NOMO-1 treated with DMSO at 0.1 percent for 48 hours (cell line): ENCODE measurements at regions not wholly inside any gene's neighbourhood (a gene's known extent, or its start where the extent isn't known, plus 50 kb on each side); places are given as distances from the start of the nearest gene placed in this dataset.

ENCODE experiments used
- DNase-seq: peaks from one replicate; lab custom pipeline; 2025; ENCODE audit not compliant: unreplicated experiment; lab: John Stamatoyannopoulos, UW

DNA sequence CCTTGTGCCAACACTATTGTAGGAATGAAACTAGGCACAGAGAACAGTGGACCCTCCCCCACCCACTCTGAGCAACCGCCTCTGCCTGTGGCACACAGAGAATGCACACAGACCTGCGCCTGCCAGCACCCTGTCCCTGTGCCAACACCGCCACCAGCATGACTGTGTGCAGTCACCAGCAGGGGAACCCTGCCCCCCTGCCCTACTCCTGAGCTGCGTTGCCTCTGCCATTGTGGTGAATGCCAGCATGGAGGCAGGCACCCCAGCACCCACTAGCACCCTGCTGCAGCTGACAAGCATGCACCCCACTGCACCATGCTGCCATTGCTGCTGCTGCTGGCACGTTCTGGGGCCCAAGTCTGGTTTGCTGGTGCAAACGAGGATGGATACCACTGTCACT is 94.4 kb upstream of the PRLR start:
- no peak for DNase-seq

DNA sequence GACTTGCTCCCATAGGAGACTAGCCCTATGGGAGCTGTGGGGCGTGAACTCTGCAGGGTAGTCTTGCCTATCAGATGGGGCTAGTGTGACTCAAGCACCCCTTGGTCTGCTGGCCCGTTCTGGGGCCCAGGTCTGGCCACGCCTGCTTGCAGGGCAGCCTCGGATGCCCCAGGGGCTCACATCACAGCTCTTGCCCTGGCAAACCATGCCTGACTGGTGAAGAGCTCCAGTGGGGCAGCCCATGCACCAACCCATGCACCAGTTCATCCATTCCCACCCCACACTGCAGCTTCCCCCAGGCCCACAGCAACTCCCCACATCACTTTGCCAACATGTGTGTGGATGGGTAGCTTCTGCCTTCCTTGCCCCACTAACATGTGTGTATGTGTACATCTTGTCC is 93.9 kb upstream of the PRLR start:
- DNase-seq, result no peak

DNA sequence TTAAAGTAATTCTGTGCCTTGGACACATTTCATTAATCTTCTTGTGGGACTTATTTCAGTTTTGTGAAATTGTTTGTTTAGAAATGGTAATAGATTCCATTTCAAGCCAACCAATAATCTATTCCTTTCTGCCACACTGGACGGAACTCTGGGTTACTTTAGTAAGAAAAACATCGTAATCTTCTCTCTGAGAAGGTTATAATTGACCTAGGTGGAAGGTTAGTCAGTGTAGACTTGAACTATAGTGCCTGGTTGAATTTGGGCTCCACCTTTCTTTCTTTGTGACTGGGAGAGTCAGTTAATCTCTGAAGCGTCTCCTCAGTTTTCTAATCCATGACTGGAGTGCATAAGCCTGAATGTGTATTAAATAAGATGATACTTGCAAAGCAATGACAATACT is 89.7 kb upstream of the PRLR start:
- no peak for DNase-seq

DNA sequence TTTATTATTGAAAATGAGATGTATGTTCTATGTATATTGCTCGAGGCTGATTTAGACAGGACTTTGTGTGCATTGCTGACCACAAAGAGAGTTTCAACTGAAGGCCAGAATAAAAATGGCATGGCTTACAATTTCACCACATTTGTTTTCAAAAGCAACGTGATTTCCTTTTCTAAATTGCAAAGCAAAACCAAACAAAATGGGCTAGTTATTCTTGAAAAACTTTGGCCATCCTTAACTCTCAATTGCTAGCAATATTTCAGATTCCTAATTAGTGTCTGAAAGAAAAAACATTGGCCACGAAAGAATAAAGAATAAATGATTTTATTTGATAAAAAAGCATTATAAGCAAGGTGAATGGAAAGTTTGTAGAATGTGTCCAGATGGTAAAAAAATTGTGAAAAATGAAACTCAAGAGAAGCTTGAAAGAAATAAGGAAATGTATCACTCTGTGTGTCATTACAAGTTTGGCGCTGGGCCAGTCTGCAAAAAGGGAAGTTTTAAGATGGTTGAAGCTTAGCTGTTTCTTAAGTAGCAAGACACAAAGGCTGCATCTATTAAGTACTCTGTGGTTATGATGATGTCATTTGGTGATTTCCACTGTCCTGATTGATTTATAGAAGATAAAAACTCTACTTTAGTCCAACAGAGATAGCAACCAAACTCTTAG is 89.2 kb upstream of the PRLR start:
- peak; percentile 100 for DNase-seq

DNA sequence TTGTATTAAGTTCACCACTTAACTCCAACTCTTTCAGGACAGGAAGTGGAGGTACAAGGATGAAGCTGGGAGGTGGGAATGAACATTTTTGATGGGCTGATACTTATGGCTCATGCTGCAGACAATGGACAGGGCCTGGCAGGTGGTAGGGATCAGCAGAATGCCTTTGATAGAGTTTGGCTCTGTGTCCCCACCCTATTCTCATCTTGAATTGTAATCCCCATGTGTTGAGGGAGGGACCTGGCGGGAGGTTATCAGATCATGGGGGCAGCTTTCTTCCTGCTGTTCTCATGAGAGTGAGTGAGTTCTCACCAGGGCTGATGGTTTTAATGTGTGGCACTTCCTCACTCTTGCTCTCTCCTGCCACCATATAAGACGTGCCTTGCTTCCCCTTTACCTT is 87.3 kb upstream of the PRLR start:
- DNase-seq, result no peak

DNA sequence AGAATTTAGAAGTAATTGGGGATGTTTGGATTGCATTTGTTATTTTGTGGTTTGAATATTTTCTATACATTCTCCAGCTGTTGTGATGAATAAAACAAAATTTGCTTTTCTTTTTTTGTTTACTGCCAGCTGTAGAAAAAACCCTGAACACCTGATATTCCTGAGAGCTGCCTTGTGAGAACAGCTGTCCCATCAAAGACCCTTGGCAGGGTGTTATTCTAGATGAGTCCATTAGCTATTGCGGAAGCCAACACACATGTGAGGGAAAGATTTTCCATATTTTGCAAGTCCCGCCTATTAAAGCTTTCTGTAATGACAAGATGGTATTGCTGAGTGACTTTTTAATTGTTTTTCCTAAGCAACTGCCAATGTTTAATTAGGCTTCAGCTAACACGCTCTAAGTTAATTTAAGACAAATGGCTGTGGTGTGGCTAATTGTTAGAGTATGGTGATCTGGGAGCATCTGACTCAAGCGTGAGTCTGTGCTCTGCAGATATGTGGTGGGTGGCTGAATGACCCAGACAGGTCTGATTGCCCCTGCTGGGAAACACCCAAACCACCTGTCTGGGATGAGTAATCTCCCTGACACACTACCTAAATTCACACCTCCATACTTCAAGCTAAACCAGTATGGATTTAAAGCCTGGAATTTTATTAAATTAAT is 86.5 kb upstream of the PRLR start:
- DNase-seq, result peak; percentile 46

DNA sequence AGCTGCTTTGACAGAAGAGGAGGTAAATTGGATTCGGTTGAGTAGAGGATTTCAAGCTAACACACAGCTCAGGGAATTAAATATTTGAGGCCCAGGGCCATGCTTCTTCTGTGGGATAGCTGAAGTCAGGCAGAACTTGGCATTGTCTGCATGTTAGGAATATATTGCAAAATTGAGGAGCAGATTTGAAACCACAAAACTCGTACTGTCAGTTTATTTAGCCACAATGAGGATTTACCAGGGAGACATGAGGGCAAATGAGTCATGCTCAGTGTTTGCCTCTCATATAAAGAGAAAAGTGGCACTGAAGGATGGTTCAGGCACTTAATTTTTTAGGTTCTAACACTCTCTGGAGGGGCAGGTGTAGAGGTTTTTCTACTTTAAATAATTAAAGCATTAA is 83.0 kb upstream of the PRLR start:
- peak; percentile 90 for DNase-seq

DNA sequence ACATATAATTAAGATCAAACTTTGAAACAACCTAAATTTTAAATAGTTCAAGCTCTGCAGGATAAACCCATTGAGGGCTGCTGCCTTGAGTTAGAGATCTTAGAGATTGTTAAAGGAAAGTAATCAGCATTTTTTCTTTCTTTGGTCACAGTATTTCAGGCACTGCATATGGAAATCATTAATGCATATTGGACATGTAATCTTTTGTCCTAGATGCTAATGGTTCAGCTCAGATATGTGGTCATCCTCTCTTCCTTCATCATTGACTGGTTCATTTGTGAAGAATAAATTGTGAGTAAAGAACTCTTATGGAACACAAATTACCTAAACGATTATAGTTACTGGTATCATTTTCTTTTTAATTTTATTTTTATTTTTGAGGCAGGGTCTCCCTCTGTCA is 82.0 kb upstream of the PRLR start:
- no peak for DNase-seq

DNA sequence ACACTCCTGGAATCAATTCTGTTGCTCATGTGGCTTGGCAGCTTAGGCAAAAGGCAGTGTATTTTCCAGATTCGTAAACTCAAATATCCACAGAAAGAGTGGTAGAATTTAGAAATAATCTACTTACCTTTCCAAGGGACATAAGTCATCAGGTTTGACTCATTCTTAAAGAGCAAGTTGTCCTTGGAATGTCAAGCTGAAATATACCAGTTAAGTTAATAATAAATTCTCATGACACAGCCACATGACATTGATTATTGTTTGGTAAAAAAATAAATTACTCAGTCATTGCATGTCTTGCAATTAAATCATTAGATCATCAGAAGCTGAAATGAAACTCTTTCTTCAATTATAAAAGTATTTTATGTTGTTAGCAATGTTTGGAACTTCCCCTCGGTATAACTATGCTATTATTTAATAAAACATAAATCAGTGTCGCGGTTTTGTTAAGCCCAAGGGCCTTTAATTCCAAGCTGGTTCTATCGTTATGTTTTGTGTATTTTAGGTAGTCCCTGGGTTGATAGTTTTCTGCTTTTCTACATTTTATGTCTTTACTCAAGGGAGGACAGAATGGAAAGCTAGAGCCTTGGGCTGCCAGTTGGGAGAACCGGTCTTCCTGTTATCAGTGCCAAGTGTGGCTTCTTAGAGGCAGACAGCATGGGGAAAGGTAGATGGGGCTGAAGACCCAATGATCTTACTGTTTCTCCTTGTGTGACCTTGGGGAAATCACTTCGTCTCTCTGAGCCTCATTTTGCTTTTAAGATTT is 79.3 kb upstream of the PRLR start:
- DNase-seq, result no peak

DNA sequence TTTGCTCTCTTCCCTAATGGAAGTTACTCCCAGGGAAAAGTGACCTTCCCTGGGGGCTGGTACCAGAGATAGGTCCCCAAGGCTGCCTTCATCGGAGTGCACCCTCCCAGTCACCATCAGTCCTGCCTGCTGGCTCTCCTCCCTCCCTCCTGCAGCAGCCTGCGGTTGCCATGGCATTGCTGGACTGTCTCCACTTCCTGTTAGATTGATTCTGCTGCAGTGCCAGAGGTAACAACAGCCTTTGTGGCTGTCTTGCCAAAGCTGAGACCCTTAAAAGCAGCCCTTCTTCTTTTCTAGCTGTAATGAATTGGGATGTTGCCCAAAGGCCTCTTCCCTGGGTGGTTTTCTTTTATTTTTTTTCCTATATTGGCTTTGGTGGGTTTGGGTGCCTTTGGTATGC is 78.1 kb upstream of the PRLR start:
- DNase-seq, result no peak

DNA sequence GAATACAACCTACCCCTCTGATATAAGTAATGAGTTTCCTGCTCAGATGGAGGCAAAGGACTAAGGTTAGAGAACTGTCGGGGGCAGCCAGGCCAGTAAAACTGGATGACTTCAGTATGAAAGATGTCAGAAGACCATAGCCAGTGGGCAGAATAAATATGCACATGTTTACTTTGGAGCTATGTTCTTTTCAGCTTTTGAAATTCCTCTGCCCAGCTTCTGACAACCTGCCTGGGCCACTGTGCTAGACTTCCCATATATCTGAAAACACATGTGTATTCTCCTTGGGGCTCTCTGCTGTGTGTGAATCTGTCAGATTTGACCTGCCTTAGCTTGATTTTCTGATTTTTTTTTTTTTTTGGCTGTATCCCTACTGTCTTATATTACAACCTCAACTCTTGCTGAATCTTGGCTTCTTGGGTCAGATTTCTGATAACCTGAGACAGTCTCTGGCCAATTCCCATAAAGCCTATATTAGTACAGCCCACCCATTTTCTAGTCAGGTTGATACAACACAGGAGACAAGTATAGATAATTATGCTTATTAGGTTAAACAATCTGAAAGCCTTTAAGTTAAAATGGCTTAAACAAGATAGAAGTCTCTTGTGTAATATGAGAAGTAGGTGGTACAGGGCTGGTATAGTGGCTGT is 76.6 kb upstream of the PRLR start:
- DNase-seq, result no peak

DNA sequence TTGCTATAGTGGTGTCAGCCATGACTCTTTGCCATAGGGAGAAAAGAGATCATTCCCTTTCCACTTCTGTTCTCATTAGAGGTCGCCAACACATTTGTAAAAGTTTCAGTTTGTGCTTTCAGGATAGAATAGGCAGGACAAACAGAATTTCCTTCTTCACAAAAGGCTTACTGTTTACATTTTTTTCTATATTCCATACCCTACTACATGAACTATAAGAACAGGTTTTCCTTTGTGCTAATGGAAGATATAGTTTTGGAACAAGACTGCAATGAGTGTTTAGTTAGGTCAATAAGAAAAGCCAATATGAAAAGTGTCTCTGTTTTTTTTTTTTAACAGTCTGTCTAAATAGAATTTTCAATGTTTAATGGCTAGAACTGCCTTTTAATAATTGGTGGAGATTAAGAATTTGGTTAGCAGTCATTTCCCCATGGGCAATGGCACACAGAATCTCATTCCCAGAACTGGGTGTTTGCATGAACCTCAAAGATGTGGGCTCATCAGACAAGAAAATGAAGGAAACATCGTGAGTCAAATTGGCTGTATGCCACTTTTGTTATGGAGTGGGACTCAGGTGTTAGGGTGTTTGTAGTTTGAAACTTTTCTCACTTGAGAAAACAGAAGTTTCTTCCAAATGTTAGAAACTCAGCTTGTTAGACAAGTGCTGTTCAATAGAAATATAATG is 75.2 kb upstream of the PRLR start:
- DNase-seq, result no peak

DNA sequence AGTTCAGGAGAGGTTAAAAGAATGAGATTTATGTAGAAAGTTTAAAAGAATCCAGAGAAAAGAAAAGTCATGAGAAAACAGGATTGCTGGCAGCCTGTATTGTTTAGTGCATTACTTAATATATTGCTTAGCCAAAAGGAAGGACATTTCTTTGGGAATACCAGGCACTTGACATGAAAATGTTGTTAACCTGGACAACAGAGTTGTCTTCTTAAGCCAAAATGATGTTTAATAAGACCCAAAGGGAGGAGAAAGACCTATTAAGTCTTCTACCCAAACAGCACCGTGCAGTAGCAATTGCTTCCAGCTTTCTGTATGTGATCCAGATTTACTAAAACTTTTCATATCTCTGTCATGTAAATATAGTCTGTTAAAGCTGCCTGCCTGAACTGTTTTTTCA is 74.0 kb upstream of the PRLR start:
- no peak for DNase-seq

DNA sequence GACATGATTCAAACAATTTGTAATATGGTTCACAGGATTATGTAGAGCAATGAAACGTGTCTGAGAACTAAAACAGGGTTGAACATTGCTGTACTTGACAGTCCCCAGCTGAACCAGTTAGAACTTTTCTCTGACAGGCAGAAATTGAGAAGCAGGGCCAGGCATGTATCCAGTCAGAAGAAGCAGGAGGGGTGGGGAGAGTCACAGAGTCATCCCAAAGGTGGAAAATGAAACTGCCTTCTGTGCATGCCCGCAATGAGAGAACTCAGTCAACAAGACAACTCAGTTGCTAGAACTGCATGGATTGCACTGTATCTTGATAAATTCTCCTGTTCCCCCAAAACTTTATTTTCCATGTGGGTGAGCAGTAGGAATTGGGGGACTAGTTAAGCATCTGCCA is 72.9 kb upstream of the PRLR start:
- no peak for DNase-seq

DNA sequence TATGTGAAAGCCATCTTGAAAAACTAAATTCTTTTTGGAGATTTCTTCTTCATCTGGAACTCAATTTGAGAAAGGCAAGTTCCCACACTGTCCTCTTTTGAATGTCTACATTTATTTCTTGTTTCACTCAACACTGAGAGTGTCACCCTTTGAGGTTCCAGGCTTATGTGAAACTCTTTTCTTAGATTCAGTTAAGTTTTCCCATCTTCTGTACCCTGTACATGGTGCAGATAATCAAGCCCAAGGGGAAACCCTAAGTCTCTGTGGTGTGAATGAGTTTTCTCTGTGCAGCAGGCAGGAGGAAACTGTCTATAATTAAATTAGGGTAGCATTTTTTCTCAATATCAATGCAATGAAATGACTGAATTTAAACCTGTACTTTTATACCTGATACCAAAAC is 72.3 kb upstream of the PRLR start:
- DNase-seq, result no peak

DNA sequence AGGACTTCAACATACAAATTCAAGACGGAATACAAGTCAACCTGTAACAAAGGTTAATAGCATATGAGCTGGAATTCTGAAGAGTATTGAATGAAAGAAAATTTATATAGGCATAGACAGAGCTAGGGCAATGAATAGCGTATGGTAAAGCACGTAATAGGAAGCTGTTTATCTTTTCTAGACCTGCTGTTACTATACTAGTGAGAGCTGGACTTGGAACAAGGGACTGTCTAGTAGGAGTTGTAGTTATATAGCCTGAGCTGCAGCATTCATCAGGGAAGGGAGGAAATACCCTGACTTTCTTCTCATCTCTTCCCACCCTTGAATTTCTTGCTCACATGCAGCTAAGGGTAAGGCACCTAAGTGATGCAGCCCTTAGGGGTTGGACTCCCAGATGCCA is 67.5 kb upstream of the PRLR start:
- DNase-seq, result no peak

DNA sequence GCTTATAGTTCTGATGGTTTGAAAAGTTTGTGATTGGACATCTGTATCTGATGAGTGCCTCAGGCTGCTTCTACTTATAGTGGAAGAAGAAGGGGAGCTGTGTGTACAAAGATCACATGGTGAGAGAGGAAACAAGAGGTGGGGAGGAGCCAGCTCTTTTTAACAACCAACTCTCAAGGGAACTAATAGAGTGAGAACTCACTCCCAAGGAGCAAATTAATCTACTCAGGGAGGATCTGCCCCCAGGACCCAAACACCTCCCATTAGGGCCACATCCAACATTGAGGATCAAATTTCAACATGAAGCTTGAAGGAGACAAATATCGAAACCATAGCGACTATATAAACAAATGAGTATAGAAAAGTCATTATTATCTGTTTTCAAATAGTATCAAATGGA is 64.7 kb upstream of the PRLR start:
- DNase-seq, result no peak

DNA sequence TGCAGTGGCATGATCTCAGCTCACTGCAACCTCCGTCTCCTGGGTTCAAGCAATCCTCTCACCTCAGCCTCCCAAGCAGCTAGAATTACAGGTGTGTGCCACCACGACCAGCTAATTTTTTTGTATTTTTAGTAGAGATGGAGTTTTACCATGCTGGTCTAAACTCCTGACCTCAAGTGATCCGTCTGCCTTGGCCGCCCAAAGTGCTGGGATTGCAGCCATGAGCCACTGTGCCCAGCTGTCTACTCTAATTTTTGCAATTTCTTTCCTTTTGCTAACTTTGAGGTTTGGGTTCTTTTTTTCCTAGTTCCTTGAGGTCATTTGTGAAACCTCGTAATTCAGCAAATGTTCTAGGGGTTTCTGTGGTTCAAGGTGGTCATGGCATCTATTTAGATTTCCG is 63.7 kb upstream of the PRLR start:
- no peak for DNase-seq

DNA sequence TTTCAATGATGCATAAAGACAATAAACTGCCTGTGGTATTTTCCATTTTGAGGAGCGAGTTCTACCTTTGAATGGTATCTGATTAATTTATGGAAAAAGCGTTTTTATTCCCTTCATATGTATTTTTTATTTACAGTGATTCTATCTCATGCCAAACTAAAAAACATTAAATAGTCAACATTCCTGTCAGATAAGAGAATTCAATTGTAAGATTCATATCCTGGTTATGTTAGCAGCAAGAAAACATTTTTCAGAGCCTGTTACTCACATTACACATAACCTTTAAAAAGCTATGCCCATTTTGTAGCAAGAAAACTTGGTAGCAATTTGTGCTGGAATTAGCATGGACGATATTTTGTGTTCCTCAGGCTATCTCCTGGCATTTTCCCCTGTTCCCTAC is 55.1 kb upstream of the PRLR start:
- no peak for DNase-seq

DNA sequence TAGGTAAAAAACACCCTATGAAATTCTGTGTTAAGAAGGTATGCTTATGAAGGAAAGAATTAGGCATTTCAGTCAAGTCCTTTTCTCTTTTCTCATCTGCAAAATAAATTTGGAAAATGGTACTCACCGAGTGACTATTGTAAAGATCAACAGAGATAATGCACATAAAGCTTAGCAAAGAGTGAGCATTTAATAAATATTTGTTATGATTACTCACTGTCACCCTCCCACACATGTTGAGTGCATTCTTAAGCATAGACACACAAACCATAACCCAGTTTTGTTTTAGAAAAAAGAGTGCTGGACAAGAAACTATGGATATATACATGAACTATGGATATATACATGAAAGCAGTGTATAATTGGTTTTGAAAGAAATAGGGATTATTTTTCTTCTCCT is 54.7 kb upstream of the PRLR start:
- DNase-seq, result no peak

DNA sequence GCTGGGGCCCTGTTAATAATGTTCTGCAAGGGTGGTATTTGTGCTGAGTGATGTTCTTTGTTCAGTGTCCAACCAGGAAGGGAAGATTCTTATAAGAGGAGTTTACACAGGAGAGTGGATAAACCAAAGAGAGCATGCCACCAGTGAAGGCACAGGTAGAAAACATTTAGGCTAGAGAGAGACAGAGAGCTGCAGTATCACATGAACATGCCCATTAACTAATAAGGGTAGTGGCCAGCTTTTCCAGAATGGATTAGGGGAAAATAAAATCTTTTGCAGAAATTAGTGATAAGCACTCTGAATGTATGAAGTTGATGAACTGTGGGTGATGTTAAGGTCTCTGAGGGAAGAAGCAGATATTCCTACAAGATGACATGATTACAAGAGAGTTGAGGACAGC is 54.1 kb upstream of the PRLR start:
- DNase-seq, result no peak
